ENCODE measurements at regions not wholly inside any gene's neighbourhood (a gene's known extent, or its start where the extent isn't known, plus 50 kb on each side); places are given as distances from the start of the nearest gene placed in this dataset.

DNA sequence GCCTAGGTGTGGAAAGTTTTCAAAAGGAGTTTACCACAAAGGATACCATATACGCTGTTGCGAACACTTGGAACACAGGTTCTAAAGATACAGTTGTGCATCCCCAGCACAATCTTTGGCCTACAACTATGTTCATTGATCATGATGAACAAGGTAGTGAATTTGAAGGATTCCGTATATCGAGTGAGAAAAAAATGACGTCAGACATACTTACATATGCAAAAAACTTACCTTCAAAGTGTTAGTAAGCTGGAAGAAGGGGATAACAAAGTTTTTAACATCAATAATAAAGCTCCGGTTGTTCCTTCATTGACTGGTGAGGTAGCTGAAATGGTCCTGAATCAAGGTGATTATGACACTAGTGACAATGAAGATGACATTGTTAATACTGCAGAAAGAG, 133.9 kb upstream of the PDE3A start:
- TF ChIP-seq EZH2 (IDR thresholded peaks at IDR 0.05): no peak
- no peak for TF ChIP-seq POLR2AphosphoS5 (IDR thresholded peaks at IDR 0.05; ENCODE audit: borderline replicate concordance, low read depth, low read length)
